Type B pancreatic cell (in vitro differentiated cells): ENCODE measurements at regions not wholly inside any gene's neighbourhood (a gene's known extent, or its start where the extent isn't known, plus 50 kb on each side); places are given as distances from the start of the nearest gene placed in this dataset.

Experiments
- DNase-seq: peaks from one replicate; pipeline ENCODE4 v3.0.0; 2021; ENCODE audit warnings: mixed read lengths; ENCODE audit not compliant: unreplicated experiment; ENCODE audit errors: extremely low spot score
- H3K27ac Mint-ChIP-seq: 2 replicates; pipeline ENCODE4 v1.8.0; 2021; ENCODE audit warnings: mild to moderate bottlenecking, mixed read lengths
- H3K27me3 Mint-ChIP-seq: 2 replicates; pipeline ENCODE4 v1.8.0; 2021; ENCODE audit warnings: mixed read lengths
- H3K36me3 Mint-ChIP-seq: 2 replicates; pipeline ENCODE4 v1.8.0; 2021; ENCODE audit warnings: mixed read lengths
- H3K4me1 Mint-ChIP-seq: one replicate; pipeline ENCODE4 v1.8.0; 2021; ENCODE audit warnings: mixed read lengths; ENCODE audit not compliant: unreplicated experiment
- H3K4me3 Mint-ChIP-seq: 2 replicates; pipeline ENCODE4 v1.8.0; 2021; ENCODE audit warnings: mild to moderate bottlenecking, mixed read lengths
- H3K9me3 Mint-ChIP-seq: 2 replicates; pipeline ENCODE4 v1.8.0; 2021; ENCODE audit warnings: mixed read lengths
- CTCF ChIP-seq: fragments of 200-600 bp; sonication (generic); conservative IDR thresholded peaks from 2 replicates; pipeline ENCODE4 v1.5.0; 2021; ENCODE audit warnings: antibody characterized with exemption, mild to moderate bottlenecking

GRCh38 chr5:106574820-106575219, 1095.9 kb downstream of the EFNA5 start:
- Mint-ChIP-seq H3K27ac (no peak overlapping the region), H3K9me3 (no peaks in the 10 kb centered on the region), H3K4me1 (no peaks in the 10 kb centered on the region), H3K4me3 (no peak overlapping the region), H3K36me3 (no peaks in the 10 kb centered on the region), H3K27me3 (no peaks in the 10 kb centered on the region)
- no peak for DNase-seq
- no peak for TF ChIP-seq CTCF

GRCh38 chr5:106566031-106566430, 1104.7 kb downstream of the EFNA5 start:
- no peak overlapping the region for H3K4me3 Mint-ChIP-seq
- no peak for DNase-seq
- no peak overlapping the region for H3K27ac Mint-ChIP-seq
- H3K36me3 Mint-ChIP-seq: no peaks in the 10 kb centered on the region
- H3K4me1 Mint-ChIP-seq: no peaks in the 10 kb centered on the region
- TF ChIP-seq CTCF: no peak
- H3K27me3 Mint-ChIP-seq: no peaks in the 10 kb centered on the region
- H3K9me3 Mint-ChIP-seq: peaks cover 4% of the 10 kb centered on the region

- no peak for TF ChIP-seq CTCF
- H3K4me3 Mint-ChIP-seq: no peak overlapping the region
- no peaks in the 10 kb centered on the region for H3K36me3 Mint-ChIP-seq
- H3K27ac Mint-ChIP-seq: no peak overlapping the region
- no peak for DNase-seq
- no peaks in the 10 kb centered on the region for H3K27me3 Mint-ChIP-seq
- H3K4me1 Mint-ChIP-seq: no peaks in the 10 kb centered on the region
- peaks cover 26% of the 10 kb centered on the region for H3K9me3 Mint-ChIP-seq
Observed at GRCh38 chr5:106545325-106545724, 1125.4 kb downstream of the EFNA5 start.

GRCh38 chr5:106543330-106543729, 1127.4 kb downstream of the EFNA5 start:
- Mint-ChIP-seq H3K27me3 (no peaks in the 10 kb centered on the region), H3K36me3 (no peaks in the 10 kb centered on the region), H3K4me1 (no peaks in the 10 kb centered on the region), H3K9me3 (peaks cover 26% of the 10 kb centered on the region), H3K27ac (no peak overlapping the region), H3K4me3 (no peak overlapping the region)
- DNase-seq: no peak
- TF ChIP-seq CTCF: no peak

GRCh38 chr5:106530150-106530549, 1140.6 kb downstream of the EFNA5 start:
- no peaks in the 10 kb centered on the region for H3K4me1 Mint-ChIP-seq
- H3K9me3 Mint-ChIP-seq: no peaks in the 10 kb centered on the region
- no peaks in the 10 kb centered on the region for H3K27me3 Mint-ChIP-seq
- DNase-seq: no peak
- TF ChIP-seq CTCF: no peak
- no peak overlapping the region for H3K27ac Mint-ChIP-seq
- no peaks in the 10 kb centered on the region for H3K36me3 Mint-ChIP-seq
- H3K4me3 Mint-ChIP-seq: no peak overlapping the region

GRCh38 chr5:106525438-106525837, 1145.3 kb downstream of the EFNA5 start:
- TF ChIP-seq CTCF: no peak
- no peaks in the 10 kb centered on the region for H3K27me3 Mint-ChIP-seq

More at GRCh38 chr5:106525438-106525837, 1145.3 kb downstream of the EFNA5 start:
- H3K36me3 Mint-ChIP-seq: no peaks in the 10 kb centered on the region
- no peaks in the 10 kb centered on the region for H3K9me3 Mint-ChIP-seq
- H3K27ac Mint-ChIP-seq: no peak overlapping the region
- H3K4me3 Mint-ChIP-seq: no peak overlapping the region
- H3K4me1 Mint-ChIP-seq: peaks cover 8% of the 10 kb centered on the region
- DNase-seq: no peak
